GM06990 (cell line): ENCODE measurements at regions not wholly inside any gene's neighbourhood (a gene's known extent, or its start where the extent isn't known, plus 50 kb on each side); places are given as distances from the start of the nearest gene placed in this dataset.

Experiments used
- DNase-seq: peaks from one replicate; pipeline ENCODE4 v3.0.0-alpha.2; 2011; ENCODE audit not compliant: insufficient read length; ENCODE audit errors: extremely low read depth
- H3K27me3 ChIP-seq: replicated peaks from 2 replicates; pipeline ENCODE4 v1.6.0; 2011; ENCODE audit warnings: low read length; ENCODE audit not compliant: control insufficient read depth, insufficient read depth
- H3K36me3 ChIP-seq: 2 replicates; pipeline ENCODE4 v1.5.1; 2011; ENCODE audit warnings: low read length; ENCODE audit not compliant: control insufficient read depth, insufficient read depth
- H3K4me3 ChIP-seq: replicated peaks from 2 replicates; pipeline ENCODE4 v1.5.1; 2011; ENCODE audit warnings: low read depth, mild to moderate bottlenecking, control low read depth, low read length
- TF ChIP-seq, protein P1 (sequence below): IDR thresholded peaks from 2 replicates; pipeline ENCODE4 v1.5.1; 2011; ENCODE audit warnings: low read length, control low read depth, mild to moderate bottlenecking, inconsistent platforms; ENCODE audit not compliant: insufficient read depth, poor library complexity, severe bottlenecking

DNA sequence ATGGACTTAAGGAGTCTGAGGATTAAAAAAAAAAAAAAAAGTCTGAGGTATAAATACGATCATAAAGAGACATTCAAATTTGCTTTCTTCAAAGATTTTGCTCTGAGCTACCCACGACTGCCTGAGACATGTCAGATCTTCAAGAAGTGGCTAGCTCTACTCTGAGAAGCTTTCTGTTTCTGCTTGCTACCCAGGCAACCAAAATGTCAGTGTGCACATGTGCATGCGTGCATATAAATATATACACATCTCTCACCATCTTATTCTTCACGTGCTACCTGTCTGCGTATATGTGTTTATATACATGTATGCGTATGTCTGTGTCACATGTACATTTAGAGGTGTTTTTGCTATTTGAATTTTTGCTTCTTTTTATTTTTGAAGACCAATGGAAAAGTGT lies 299.6 kb upstream of the STXBP5 start:
- no peak for DNase-seq
- Histone ChIP-seq H3K4me3 (no peak overlapping the region), H3K27me3 (no peaks in the 10 kb centered on the region), H3K36me3 (no peaks in the 10 kb centered on the region)
- TF ChIP-seq, protein P1, sequence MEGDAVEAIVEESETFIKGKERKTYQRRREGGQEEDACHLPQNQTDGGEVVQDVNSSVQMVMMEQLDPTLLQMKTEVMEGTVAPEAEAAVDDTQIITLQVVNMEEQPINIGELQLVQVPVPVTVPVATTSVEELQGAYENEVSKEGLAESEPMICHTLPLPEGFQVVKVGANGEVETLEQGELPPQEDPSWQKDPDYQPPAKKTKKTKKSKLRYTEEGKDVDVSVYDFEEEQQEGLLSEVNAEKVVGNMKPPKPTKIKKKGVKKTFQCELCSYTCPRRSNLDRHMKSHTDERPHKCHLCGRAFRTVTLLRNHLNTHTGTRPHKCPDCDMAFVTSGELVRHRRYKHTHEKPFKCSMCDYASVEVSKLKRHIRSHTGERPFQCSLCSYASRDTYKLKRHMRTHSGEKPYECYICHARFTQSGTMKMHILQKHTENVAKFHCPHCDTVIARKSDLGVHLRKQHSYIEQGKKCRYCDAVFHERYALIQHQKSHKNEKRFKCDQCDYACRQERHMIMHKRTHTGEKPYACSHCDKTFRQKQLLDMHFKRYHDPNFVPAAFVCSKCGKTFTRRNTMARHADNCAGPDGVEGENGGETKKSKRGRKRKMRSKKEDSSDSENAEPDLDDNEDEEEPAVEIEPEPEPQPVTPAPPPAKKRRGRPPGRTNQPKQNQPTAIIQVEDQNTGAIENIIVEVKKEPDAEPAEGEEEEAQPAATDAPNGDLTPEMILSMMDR = no peak

- H3K4me3 ChIP-seq = no peak overlapping the region
- H3K27me3 ChIP-seq = no peaks in the 10 kb centered on the region
- DNase-seq = no peak
- no peaks in the 10 kb centered on the region for H3K36me3 ChIP-seq
- TF ChIP-seq, protein P1 = no peak
Observed at GRCh38 chr6:146905181-146905704, 299.0 kb upstream of the STXBP5 start.

- Histone ChIP-seq H3K4me3 (no peak overlapping the region), H3K27me3 (no peaks in the 10 kb centered on the region), H3K36me3 (no peaks in the 10 kb centered on the region)
- TF ChIP-seq, protein P1 = no peak
- no peak for DNase-seq
Observed at GRCh38 chr6:146908786-146909185, 295.4 kb upstream of the STXBP5 start.

DNA sequence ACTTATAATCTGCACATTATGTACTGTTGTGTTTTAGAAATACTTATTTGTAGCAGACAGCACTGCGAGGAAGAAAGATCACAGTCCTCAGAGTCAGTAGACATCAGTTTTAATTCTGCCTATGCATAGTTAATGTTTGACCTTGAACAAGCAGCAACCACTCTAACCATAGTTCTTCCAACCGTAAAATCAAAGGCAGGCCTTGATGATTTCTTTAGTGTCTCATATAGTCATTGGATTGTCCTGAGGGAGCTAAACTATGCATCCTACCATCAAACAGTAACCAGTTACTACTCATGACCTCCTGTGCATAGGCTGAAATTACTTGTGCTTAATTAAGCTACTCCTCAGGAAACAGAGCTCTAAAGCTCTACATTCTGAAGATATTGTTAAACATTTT lies 294.8 kb upstream of the STXBP5 start:
- H3K36me3 ChIP-seq = no peaks in the 10 kb centered on the region
- H3K27me3 ChIP-seq = no peaks in the 10 kb centered on the region
- no peak for DNase-seq
- TF ChIP-seq, protein P1 = no peak
- no peak overlapping the region for H3K4me3 ChIP-seq

DNA sequence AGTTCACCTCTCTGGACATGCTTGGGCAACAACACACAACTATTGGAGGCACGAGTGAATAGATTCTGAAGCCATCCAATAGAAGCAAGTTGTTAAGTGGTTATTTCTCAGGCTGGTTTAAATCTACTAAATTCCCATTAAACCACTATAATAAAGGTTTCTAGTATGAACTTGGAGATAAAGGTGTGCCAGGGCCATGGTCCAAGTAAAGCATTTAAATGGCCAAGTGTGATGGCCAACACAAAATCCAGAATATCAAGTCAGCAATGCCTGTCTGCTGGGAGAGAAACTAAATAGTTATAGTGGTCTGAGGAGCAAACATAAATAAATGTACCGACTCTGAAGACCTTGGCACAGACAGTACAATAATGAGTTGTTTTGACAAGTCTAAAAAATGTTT lies 294.3 kb upstream of the STXBP5 start:
- DNase-seq = no peak
- TF ChIP-seq, protein P1 = no peak
- no peaks in the 10 kb centered on the region for H3K36me3 ChIP-seq
- H3K27me3 ChIP-seq = no peaks in the 10 kb centered on the region
- H3K4me3 ChIP-seq = no peak overlapping the region

DNA sequence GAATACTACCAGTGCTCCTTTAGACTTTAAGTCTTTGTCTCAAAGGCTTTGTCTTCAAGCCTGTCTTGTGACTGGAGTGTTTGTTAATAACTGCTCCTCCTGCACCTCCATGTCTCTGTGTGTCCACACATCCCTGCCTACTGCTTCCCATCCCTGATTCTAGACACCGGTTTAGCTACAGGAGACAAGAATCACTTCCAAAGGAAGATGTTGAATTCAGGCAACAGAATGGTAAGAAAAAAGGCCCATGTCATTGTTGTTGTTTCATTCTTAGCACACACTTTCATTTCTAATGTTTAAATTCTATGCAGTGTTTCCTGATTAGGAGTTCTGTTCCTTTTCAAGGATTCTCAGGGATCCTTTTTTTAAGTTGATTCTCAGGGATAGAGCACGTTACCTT lies 293.6 kb upstream of the STXBP5 start:
- Histone ChIP-seq H3K4me3 (no peak overlapping the region), H3K36me3 (no peaks in the 10 kb centered on the region), H3K27me3 (no peaks in the 10 kb centered on the region)
- TF ChIP-seq, protein P1 = no peak
- no peak for DNase-seq
